SU-DHL-6 (cell line): ENCODE measurements at regions not wholly inside any gene's neighbourhood (a gene's known extent, or its start where the extent isn't known, plus 50 kb on each side); places are given as distances from the start of the nearest gene placed in this dataset.

Experiments used
- CTCF ChIP-seq: fragments of 200-600 bp; sonication (generic); IDR thresholded peaks from one replicate; pipeline ENCODE4 v1.5.1; 2017; ENCODE audit warnings: antibody characterized with exemption, mild to moderate bottlenecking, low read length, moderate library complexity; ENCODE audit not compliant: insufficient read depth, poor library complexity, severe bottlenecking
- EZH2phosphoT487 ChIP-seq: fragments of 200-600 bp; sonication (generic), shearing (Covaris generic); conservative IDR thresholded peaks from 2 replicates; pipeline ENCODE4 v1.6.1; 2018; ENCODE audit warnings: mild to moderate bottlenecking, antibody characterized with exemption, low read length, moderate library complexity, mixed read lengths

DNA sequence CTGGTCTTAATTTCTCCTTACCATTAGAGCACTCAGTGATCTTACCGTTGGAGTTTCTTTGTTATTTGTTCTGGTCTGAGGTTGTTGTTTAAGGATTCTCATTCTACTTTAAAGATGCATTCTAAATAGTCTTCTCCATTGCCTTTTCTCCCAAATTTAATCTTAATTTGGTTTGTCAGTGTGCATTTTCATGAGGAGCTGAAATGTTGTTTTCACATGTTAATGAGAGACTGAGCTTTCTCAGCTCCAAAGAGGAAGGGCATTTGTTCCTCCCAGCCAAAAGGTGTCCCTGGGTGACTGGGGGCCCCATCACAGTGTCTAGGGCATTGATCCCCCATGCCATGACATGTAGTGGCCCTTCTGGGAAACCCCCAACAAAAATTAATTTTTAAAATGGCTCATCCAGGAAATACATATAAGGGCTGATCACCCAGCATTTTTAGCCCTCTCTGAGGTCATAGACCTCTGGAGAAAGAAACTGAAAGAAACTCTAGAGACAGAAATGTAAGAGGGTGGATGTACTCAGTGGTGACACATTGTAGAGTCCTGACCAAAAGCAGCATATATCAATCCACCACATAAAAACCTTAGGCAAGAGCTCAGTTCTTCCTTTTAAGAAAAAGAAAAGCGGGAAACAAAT lies 240.4 kb upstream of the RAI14 start:
- TF ChIP-seq CTCF (no peak), EZH2phosphoT487 (no peak)
